ENCODE measurements at regions not wholly inside any gene's neighbourhood (a gene's known extent, or its start where the extent isn't known, plus 50 kb on each side); places are given as distances from the start of the nearest gene placed in this dataset.

- no peak for TF ChIP-seq CTCF (IDR thresholded peaks at IDR 0.05)
- TF ChIP-seq POLR2A (IDR thresholded peaks at IDR 0.05), result no peak
- no peak for TF ChIP-seq POLR2AphosphoS5 (IDR thresholded peaks at IDR 0.05)
- TF ChIP-seq EP300 (IDR thresholded peaks at IDR 0.05), result no peak
Measured at GRCh38 chr19:31717269-31717923, 368.2 kb upstream of the TSHZ3 start.

Measured in gastroesophageal sphincter (tissue), 3 donors.